Head of caudate nucleus (tissue), 42 donors: ENCODE measurements at regions not wholly inside any gene's neighbourhood (a gene's known extent, or its start where the extent isn't known, plus 50 kb on each side); places are given as distances from the start of the nearest gene placed in this dataset.

ENCODE experiments used
- DNase-seq, 42 donors: peaks; one replicate each; pipeline versions ENCODE4 v3.0.0 to v3.0.0-alpha.2; 2020 to 2021; ENCODE audit warnings: mixed read lengths in 7 of 42
- intact Hi-C: fragments of 100-400 bp; cut with DNase I; formaldehyde crosslinking; loops from one replicate; pipeline ENCODE4 v1.15.0; 2022

GRCh38 chr4:181592221-181592745, 650.9 kb upstream of the TENM3 start:
- intact Hi-C loops = no loop called here

GRCh38 chr4:181593703-181594102, 649.5 kb upstream of the TENM3 start:
- no peak for DNase-seq
- intact Hi-C loops = no loop called here

More at GRCh38 chr4:181592221-181592745, 650.9 kb upstream of the TENM3 start:
- peak in 2 of 42 donors; percentile 2 to 20 for DNase-seq

GRCh38 chr4:181594188-181594587, 649.0 kb upstream of the TENM3 start:
- intact Hi-C loops = no loop called here
- no peak for DNase-seq

- intact Hi-C loops = no loop called here
- DNase-seq = no peak
These were observed 647.5 kb upstream of the TENM3 start for GRCh38 chr4:181595716-181596115.

- intact Hi-C loops = no loop called here
- DNase-seq = no peak
These were observed 645.4 kb upstream of the TENM3 start for GRCh38 chr4:181597766-181598165.

- intact Hi-C loops = no loop called here
- DNase-seq = no peak
These were observed 644.1 kb upstream of the TENM3 start for GRCh38 chr4:181599134-181599533.

GRCh38 chr4:181601103-181601502, 642.1 kb upstream of the TENM3 start:
- intact Hi-C loops = no loop called here
- DNase-seq = no peak

- intact Hi-C loops = no loop called here
- DNase-seq = no peak
These were observed 638.7 kb upstream of the TENM3 start for GRCh38 chr4:181604546-181604945.

GRCh38 chr4:181606300-181606699, 636.9 kb upstream of the TENM3 start:
- DNase-seq = no peak
- intact Hi-C loops = no loop called here

GRCh38 chr4:181608181-181608580, 635.0 kb upstream of the TENM3 start:
- no peak for DNase-seq
- intact Hi-C loops = no loop called here

- intact Hi-C loops = no loop called here
- DNase-seq = no peak
These were observed 632.0 kb upstream of the TENM3 start for GRCh38 chr4:181611033-181611711.

- intact Hi-C loops = no loop called here
- no peak for DNase-seq
These were observed 631.1 kb upstream of the TENM3 start for GRCh38 chr4:181611946-181612600.

GRCh38 chr4:181613200-181613599, 630.0 kb upstream of the TENM3 start:
- DNase-seq = no peak
- intact Hi-C loops = no loop called here

- no peak for DNase-seq
- intact Hi-C loops = no loop called here
These were observed 625.1 kb upstream of the TENM3 start for GRCh38 chr4:181618038-181618618.

- intact Hi-C loops = no loop called here
- no peak for DNase-seq
These were observed 624.3 kb upstream of the TENM3 start for GRCh38 chr4:181618896-181619295.

- no peak for DNase-seq
- intact Hi-C loops = no loop called here
These were observed 623.6 kb upstream of the TENM3 start for GRCh38 chr4:181619651-181620050.

- no peak for DNase-seq
- intact Hi-C loops = no loop called here
These were observed 605.8 kb upstream of the TENM3 start for GRCh38 chr4:181637186-181638105.

GRCh38 chr4:181643466-181643865, 599.7 kb upstream of the TENM3 start:
- intact Hi-C loops = no loop called here
- no peak for DNase-seq

GRCh38 chr4:181645489-181645888, 597.7 kb upstream of the TENM3 start:
- DNase-seq = no peak
- intact Hi-C loops = no loop called here
